H1 (cell line): ENCODE measurements at regions not wholly inside any gene's neighbourhood (a gene's known extent, or its start where the extent isn't known, plus 50 kb on each side); places are given as distances from the start of the nearest gene placed in this dataset.
"Not testable (repeated sequence)": the region's sequence is repeated elsewhere in the genome, so short reads cannot be mapped to it uniquely, and the experiment has no call there.

Source experiments
- CTCF ChIA-PET: fragments of 300-600 bp; sonication (Branson Sonifier 250); formaldehyde crosslinking; loops from one replicate; lab custom pipeline; 2021; ENCODE audit not compliant: partially characterized antibody; lab: Charles Lee
- POLR2A ChIA-PET: fragments of 300-600 bp; sonication (Branson Sonifier 250); formaldehyde crosslinking; loops from one replicate; lab custom pipeline; 2021; ENCODE audit warnings: inconsistent platforms; ENCODE audit not compliant: partially characterized antibody; lab: Charles Lee
- DNase-seq, 2 experiments: peaks; one replicate each; pipeline versions ENCODE4 v3.0.0 to v3.0.0-alpha.2; 2010 to 2022; ENCODE audit warnings: low spot score in 2 of 2, low read depth in 1 of 2, mixed read lengths in 1 of 2
- FAIRE-seq: peaks from 2 replicates; lab custom pipeline; 2011; peaks lifted over from hg19 to GRCh38; lab: Jason Lieb, UNC
- H2AFZ ChIP-seq: 2 replicates; pipeline ENCODE4 v1.8.1; 2012; ENCODE audit warnings: low read length, inconsistent platforms
- H2AK5ac ChIP-seq: 2 replicates; pipeline ENCODE4 v1.6.1; 2013; ENCODE audit warnings: low read depth, low read length
- H2BK120ac ChIP-seq: replicated peaks from 2 replicates; pipeline ENCODE3; 2013; ENCODE audit warnings: low read depth, low read length, inconsistent platforms
- H2BK12ac ChIP-seq: 2 replicates; pipeline ENCODE4 v1.6.1; 2013; ENCODE audit warnings: low read depth, low read length
- H2BK15ac ChIP-seq: 2 replicates; pipeline ENCODE4 v1.6.1; 2013; ENCODE audit warnings: low read length
- H2BK20ac ChIP-seq: 2 replicates; pipeline ENCODE4 v1.6.1; 2013; ENCODE audit warnings: low read length
- H2BK5ac ChIP-seq: 2 replicates; pipeline ENCODE4 v1.6.1; 2013; ENCODE audit warnings: low read depth, low read length
- H3K14ac ChIP-seq: 2 replicates; pipeline ENCODE4 v1.6.1; 2013; ENCODE audit warnings: inconsistent platforms; ENCODE audit not compliant: insufficient read length
- H3K18ac ChIP-seq: 2 replicates; pipeline ENCODE4 v1.6.1; 2013; ENCODE audit warnings: low read length; ENCODE audit errors: extremely low read depth
- H3K23ac ChIP-seq: 2 replicates; pipeline ENCODE4 v1.6.1; 2013; ENCODE audit warnings: inconsistent platforms; ENCODE audit not compliant: insufficient read length
- H3K23me2 ChIP-seq: 2 replicates; pipeline ENCODE4 v1.6.1; 2013; ENCODE audit warnings: low read depth, low read length
- H3K27ac ChIP-seq: 2 replicates; pipeline ENCODE4 v1.6.1; 2011; ENCODE audit warnings: low read depth, low read length, inconsistent platforms
- H3K27me3 ChIP-seq, 4 experiments: replicated peaks in 1 of 4; 1 replicate in 1 of 4; 2 replicates in 3 of 4; pipeline versions ENCODE4 v1.6.1 to v1.8.1; 2011 to 2013; ENCODE audit warnings: low read length in 3 of 4, mild to moderate bottlenecking in 3 of 4, inconsistent platforms in 2 of 4, mixed read lengths in 2 of 4, moderate library complexity in 1 of 4; ENCODE audit not compliant: control insufficient read depth in 3 of 4, insufficient read depth in 3 of 4; ENCODE audit errors: extremely low read depth in 1 of 4
- H3K36me3 ChIP-seq, 4 experiments: 2 replicates each; pipeline versions ENCODE4 v1.6.1 to v1.8.1; 2011 to 2013; ENCODE audit warnings: mild to moderate bottlenecking in 4 of 4, low read length in 3 of 4, moderate library complexity in 2 of 4, control low read depth in 1 of 4, inconsistent platforms in 1 of 4; ENCODE audit not compliant: insufficient read depth in 4 of 4, control insufficient read depth in 2 of 4
- H3K4ac ChIP-seq: replicated peaks from 2 replicates; pipeline ENCODE3; 2013; ENCODE audit warnings: low read length, low read depth, mixed read lengths, inconsistent platforms; ENCODE audit not compliant: insufficient read length
- H3K4me1 ChIP-seq, 4 experiments: replicated peaks in 1 of 4; 1 replicate in 1 of 4; 2 replicates in 3 of 4; pipeline versions ENCODE4 v1.6.1 to v1.8.1; 2011 to 2013; ENCODE audit warnings: low read length in 3 of 4, inconsistent platforms in 2 of 4, mixed read lengths in 1 of 4; ENCODE audit not compliant: insufficient read depth in 4 of 4, control insufficient read depth in 3 of 4
- H3K4me2 ChIP-seq, 2 experiments: 2 replicates each; pipeline versions ENCODE4 v1.6.1 to v1.8.1; 2011 to 2013; ENCODE audit warnings: low read depth in 2 of 2, low read length in 2 of 2, control low read depth in 1 of 2, inconsistent platforms in 1 of 2, mild to moderate bottlenecking in 1 of 2; ENCODE audit not compliant: insufficient read depth in 1 of 2
- H3K4me3 ChIP-seq, 4 experiments: fragments of 200-600, 300-600 bp in 1 of 4; sonication (generic), shearing (Covaris generic), sonication (Bioruptor Twin) in 1 of 4; 2 replicates each; pipeline versions ENCODE4 v1.5.1 to v1.8.1; 2011 to 2016; ENCODE audit warnings: low read length in 4 of 4, low read depth in 3 of 4, control low read depth in 2 of 4, inconsistent platforms in 2 of 4, mild to moderate bottlenecking in 2 of 4, mixed read lengths in 1 of 4, moderate library complexity in 1 of 4; ENCODE audit not compliant: insufficient read depth in 2 of 4; ENCODE audit errors: extremely low read depth in 1 of 4
- H3K56ac ChIP-seq: replicated peaks from 2 replicates; pipeline ENCODE3; 2013; ENCODE audit warnings: low read depth, mild to moderate bottlenecking, mixed read lengths, low read length, inconsistent platforms; ENCODE audit not compliant: insufficient read length
- H3K79me1 ChIP-seq: 2 replicates; pipeline ENCODE4 v1.6.1; 2013; ENCODE audit warnings: low read depth, low read length, control low read depth
- H3K79me2 ChIP-seq, 2 experiments: 2 replicates each; pipeline versions ENCODE4 v1.6.1 to v1.8.1; 2012 to 2013; ENCODE audit warnings: low read length in 2 of 2, mild to moderate bottlenecking in 2 of 2, inconsistent platforms in 1 of 2; ENCODE audit not compliant: insufficient read depth in 2 of 2, control insufficient read depth in 1 of 2
- H3K9ac ChIP-seq, 4 experiments: replicated peaks in 1 of 4; 1 replicate in 1 of 4; 2 replicates in 3 of 4; pipeline versions ENCODE4 v1.6.1 to v1.8.1; 2011 to 2013; ENCODE audit warnings: low read depth in 3 of 4, low read length in 3 of 4, control low read depth in 2 of 4, mild to moderate bottlenecking in 2 of 4, moderate library complexity in 2 of 4, inconsistent platforms in 1 of 4; ENCODE audit errors: extremely low read depth in 1 of 4
- H3K9me3 ChIP-seq, 2 experiments: 2 replicates each; pipeline versions ENCODE4 v1.6.1 to v1.8.1; 2012 to 2013; ENCODE audit warnings: mild to moderate bottlenecking in 2 of 2, moderate library complexity in 2 of 2, control low read depth in 1 of 2, inconsistent platforms in 1 of 2, low read depth in 1 of 2, low read length in 1 of 2, mixed read lengths in 1 of 2; ENCODE audit not compliant: insufficient read depth in 2 of 2
- H4K20me1 ChIP-seq, 2 experiments: replicated peaks in 1 of 2; 2 replicates each; pipeline versions ENCODE3 to v1.8.1; 2011 to 2013; ENCODE audit warnings: inconsistent platforms in 2 of 2, low read length in 2 of 2, mild to moderate bottlenecking in 1 of 2; ENCODE audit not compliant: insufficient read depth in 2 of 2, control insufficient read depth in 1 of 2
- H4K5ac ChIP-seq: 2 replicates; pipeline ENCODE4 v1.6.1; 2013; ENCODE audit warnings: low read length, low read depth, mixed read lengths, inconsistent platforms; ENCODE audit not compliant: insufficient read length
- H4K8ac ChIP-seq: 2 replicates; pipeline ENCODE4 v1.8.0; 2013; ENCODE audit warnings: mild to moderate bottlenecking, moderate library complexity, low read length, inconsistent platforms; ENCODE audit not compliant: insufficient read depth; ENCODE audit errors: extremely low read depth
- H4K91ac ChIP-seq: replicated peaks from 2 replicates; pipeline ENCODE3; 2013; ENCODE audit warnings: low read length, mixed read lengths, inconsistent platforms; ENCODE audit not compliant: insufficient read length
- WGBS, 2 experiments: shearing (Covaris generic) in 1 of 2; methylation state at CpG; one replicate each; pipeline versions ENCODE4 v1.1.6 to v1.1.7; 2013 to 2015; ENCODE audit warnings: low lambda C conversion rate in 2 of 2, mixed read lengths in 2 of 2, inconsistent platforms in 1 of 2, low coverage in 1 of 2, missing lambda C conversion rate in 1 of 2; ENCODE audit not compliant: insufficient replicate concordance in 2 of 2, insufficient coverage in 1 of 2, insufficient read length in 1 of 2; ENCODE audit errors: extremely low coverage in 1 of 2, missing lambda C conversion rate in 1 of 2; 5-methylcytosine and 5-hydroxymethylcytosine counted together

GRCh38 chr9:115348936-115349335 is 231.0 kb upstream of the TNC start:
- H3K27ac ChIP-seq, POLR2A ChIA-PET, H3K27me3 ChIP-seq, H4K91ac ChIP-seq, DNase-seq, FAIRE-seq, H2BK20ac ChIP-seq, H3K4me2 ChIP-seq, H3K23me2 ChIP-seq, H2BK15ac ChIP-seq, H3K23ac ChIP-seq, H2AK5ac ChIP-seq, H2AFZ ChIP-seq, H2BK12ac ChIP-seq, H3K36me3 ChIP-seq, H2BK5ac ChIP-seq, H3K4me1 ChIP-seq, H3K4me3 ChIP-seq, H4K8ac ChIP-seq, H4K20me1 ChIP-seq, H2BK120ac ChIP-seq, H3K79me1 ChIP-seq, H3K79me2 ChIP-seq, H3K14ac ChIP-seq, H4K5ac ChIP-seq, H3K4ac ChIP-seq, H3K9me3 ChIP-seq, H3K56ac ChIP-seq, H3K18ac ChIP-seq, H3K9ac ChIP-seq: not testable (repeated sequence)
- CTCF ChIA-PET, result interaction anchor here (1.4 to 2.2 kb wide), 3 partner anchors 15 to 175 kb away, joined by 3 to 10 read pairs (median 6); no protein-coding TSS in a partner anchor
- 61% methylated on average over 3 of the region's 3 CpGs; no CpG with 5 or more reads in 1 of the 2 experiments for WGBS, 2 experiments
